NT2/D1 (cell line): ENCODE measurements at regions not wholly inside any gene's neighbourhood (a gene's known extent, or its start where the extent isn't known, plus 50 kb on each side); places are given as distances from the start of the nearest gene placed in this dataset.

Experiments
- SUZ12 ChIP-seq: IDR thresholded peaks from 2 replicates; pipeline ENCODE4 v1.6.1; 2011; ENCODE audit not compliant: insufficient read length, insufficient read depth; ENCODE audit errors: extremely low read depth
- YY1 ChIP-seq: IDR thresholded peaks from 2 replicates; pipeline ENCODE4 v1.6.1; 2011; ENCODE audit not compliant: insufficient read length, insufficient read depth

DNA sequence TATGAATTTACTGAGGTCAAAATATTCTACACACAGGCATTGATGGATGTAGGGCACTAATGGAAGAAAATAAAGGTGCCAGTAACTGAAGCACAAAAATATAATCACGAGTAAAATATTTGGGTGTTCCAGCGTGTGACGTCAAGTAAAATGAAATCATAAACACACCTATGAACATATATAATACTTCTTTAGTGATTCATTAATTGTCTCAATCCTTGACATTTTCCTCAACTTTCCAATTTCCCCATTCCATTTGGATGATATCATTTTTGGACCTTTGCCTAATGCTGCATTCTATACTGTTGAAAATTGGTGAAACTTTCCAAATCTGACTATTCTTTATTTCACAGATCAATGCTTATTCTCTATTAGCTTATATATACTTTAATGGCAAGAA lies 649.3 kb downstream of the GALC start:
- TF ChIP-seq SUZ12 (no peak), YY1 (no peak)
